H4 (cell line): ENCODE measurements at regions not wholly inside any gene's neighbourhood (a gene's known extent, or its start where the extent isn't known, plus 50 kb on each side); places are given as distances from the start of the nearest gene placed in this dataset.
"Not testable (repeated sequence)": the region's sequence is repeated elsewhere in the genome, so short reads cannot be mapped to it uniquely, and the experiment has no call there.

Source experiments
- DNase-seq: peaks from one replicate; pipeline ENCODE4 v3.0.0-alpha.2; 2015; ENCODE audit warnings: low spot score

- DNase-seq: no peak
Measured at GRCh38 chr7:69498671-69499070, 99.6 kb upstream of the AUTS2 start.

- DNase-seq: no peak
Measured at GRCh38 chr7:69502358-69502757, 95.9 kb upstream of the AUTS2 start.

- DNase-seq: no peak
Measured at GRCh38 chr7:69504733-69505420, 93.4 kb upstream of the AUTS2 start.

GRCh38 chr7:69508736-69509135 is 89.5 kb upstream of the AUTS2 start:
- no peak for DNase-seq

GRCh38 chr7:69510114-69510513 is 88.2 kb upstream of the AUTS2 start:
- DNase-seq: no peak

- DNase-seq: no peak
Measured at GRCh38 chr7:69515495-69516212, 82.6 kb upstream of the AUTS2 start.

- no peak for DNase-seq
Measured at GRCh38 chr7:69516238-69516820, 81.9 kb upstream of the AUTS2 start.

- DNase-seq: no peak
Measured at GRCh38 chr7:69517985-69518704, 80.1 kb upstream of the AUTS2 start.

- no peak for DNase-seq
Measured at GRCh38 chr7:69518705-69519077, 79.6 kb upstream of the AUTS2 start.

- DNase-seq: peak; percentile 33
Measured at GRCh38 chr7:69526570-69526969, 71.7 kb upstream of the AUTS2 start.

- DNase-seq: no peak
Measured at GRCh38 chr7:69527706-69528105, 70.6 kb upstream of the AUTS2 start.

- no peak for DNase-seq
Measured at GRCh38 chr7:69531050-69531449, 67.2 kb upstream of the AUTS2 start.

- no peak for DNase-seq
Measured at GRCh38 chr7:69534461-69535041, 63.7 kb upstream of the AUTS2 start.

GRCh38 chr7:69537691-69538090 is 60.6 kb upstream of the AUTS2 start:
- DNase-seq: no peak

GRCh38 chr7:69539531-69539930 is 58.7 kb upstream of the AUTS2 start:
- DNase-seq: no peak

- DNase-seq: no peak
Measured at GRCh38 chr7:69540287-69540686, 58.0 kb upstream of the AUTS2 start.

GRCh38 chr7:69541779-69542432 is 56.4 kb upstream of the AUTS2 start:
- DNase-seq: not testable (repeated sequence)

GRCh38 chr7:69545175-69545574 is 53.1 kb upstream of the AUTS2 start:
- no peak for DNase-seq
